Chondrocyte (in vitro differentiated cells): ENCODE measurements at regions not wholly inside any gene's neighbourhood (a gene's known extent, or its start where the extent isn't known, plus 50 kb on each side); places are given as distances from the start of the nearest gene placed in this dataset.

Experiments
- DNase-seq: peaks from one replicate; pipeline ENCODE4 v3.0.0; 2021; ENCODE audit warnings: mixed read lengths, low spot score
- H3K27ac Mint-ChIP-seq: one replicate; pipeline ENCODE4 v1.8.0; 2021; ENCODE audit warnings: mild to moderate bottlenecking, moderate library complexity, mixed read lengths; ENCODE audit not compliant: unreplicated experiment
- H3K27me3 Mint-ChIP-seq: 2 replicates; pipeline ENCODE4 v1.8.0; 2021; ENCODE audit warnings: low read depth, mixed read lengths
- H3K36me3 Mint-ChIP-seq: 2 replicates; pipeline ENCODE4 v1.8.0; 2021; ENCODE audit warnings: low read depth, mixed read lengths
- H3K4me1 Mint-ChIP-seq: 2 replicates; pipeline ENCODE4 v1.8.0; 2021; ENCODE audit warnings: low read depth, mild to moderate bottlenecking, mixed read lengths
- H3K4me3 Mint-ChIP-seq: one replicate; pipeline ENCODE4 v1.8.0; 2021; ENCODE audit warnings: mild to moderate bottlenecking, moderate library complexity, mixed read lengths; ENCODE audit not compliant: unreplicated experiment
- H3K9me3 Mint-ChIP-seq: 2 replicates; pipeline ENCODE4 v1.8.0; 2021; ENCODE audit warnings: low read depth, mixed read lengths
- TF ChIP-seq, protein P1 (sequence below): fragments of 200-600 bp; sonication (generic); IDR thresholded peaks from 2 replicates; pipeline ENCODE4 v1.5.0; 2021; ENCODE audit warnings: antibody characterized with exemption, mild to moderate bottlenecking, moderate library complexity

DNA sequence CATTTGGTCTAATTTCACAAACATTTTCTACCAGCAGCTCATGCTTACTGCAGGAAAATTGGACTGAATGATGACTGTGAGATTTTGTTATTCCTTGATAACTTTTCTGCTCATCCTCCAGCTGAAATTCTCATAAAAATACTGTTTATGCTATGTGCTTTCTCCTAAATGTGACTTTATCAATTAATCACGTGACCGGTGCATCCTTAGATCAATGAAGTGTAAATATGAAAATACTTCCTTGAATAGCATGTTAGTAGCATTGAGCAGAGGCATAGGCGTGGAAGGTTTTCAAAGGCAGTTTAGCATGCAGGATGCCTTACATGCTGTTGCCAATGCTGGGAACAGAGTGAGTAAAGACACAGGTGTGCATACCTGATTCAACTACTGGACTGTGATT, 1002.5 kb downstream of the CBLN2 start:
- peaks cover 39% of the 10 kb centered on the region for H3K9me3 Mint-ChIP-seq
- H3K4me3 Mint-ChIP-seq: no peak overlapping the region
- H3K36me3 Mint-ChIP-seq: no peaks in the 10 kb centered on the region

GRCh38 chr18:71529703-71530303, 1014.3 kb downstream of the CBLN2 start:
- Mint-ChIP-seq H3K4me3 (no peak overlapping the region), H3K27me3 (no peaks in the 10 kb centered on the region), H3K27ac (no peak overlapping the region), H3K4me1 (no peaks in the 10 kb centered on the region), H3K36me3 (no peaks in the 10 kb centered on the region), H3K9me3 (peaks cover 19% of the 10 kb centered on the region)
- TF ChIP-seq, protein P1, sequence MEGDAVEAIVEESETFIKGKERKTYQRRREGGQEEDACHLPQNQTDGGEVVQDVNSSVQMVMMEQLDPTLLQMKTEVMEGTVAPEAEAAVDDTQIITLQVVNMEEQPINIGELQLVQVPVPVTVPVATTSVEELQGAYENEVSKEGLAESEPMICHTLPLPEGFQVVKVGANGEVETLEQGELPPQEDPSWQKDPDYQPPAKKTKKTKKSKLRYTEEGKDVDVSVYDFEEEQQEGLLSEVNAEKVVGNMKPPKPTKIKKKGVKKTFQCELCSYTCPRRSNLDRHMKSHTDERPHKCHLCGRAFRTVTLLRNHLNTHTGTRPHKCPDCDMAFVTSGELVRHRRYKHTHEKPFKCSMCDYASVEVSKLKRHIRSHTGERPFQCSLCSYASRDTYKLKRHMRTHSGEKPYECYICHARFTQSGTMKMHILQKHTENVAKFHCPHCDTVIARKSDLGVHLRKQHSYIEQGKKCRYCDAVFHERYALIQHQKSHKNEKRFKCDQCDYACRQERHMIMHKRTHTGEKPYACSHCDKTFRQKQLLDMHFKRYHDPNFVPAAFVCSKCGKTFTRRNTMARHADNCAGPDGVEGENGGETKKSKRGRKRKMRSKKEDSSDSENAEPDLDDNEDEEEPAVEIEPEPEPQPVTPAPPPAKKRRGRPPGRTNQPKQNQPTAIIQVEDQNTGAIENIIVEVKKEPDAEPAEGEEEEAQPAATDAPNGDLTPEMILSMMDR: no peak
- no peak for DNase-seq

More for the DNA sequence above, 1002.5 kb downstream of the CBLN2 start:
- Mint-ChIP-seq H3K4me1 (no peaks in the 10 kb centered on the region), H3K27ac (no peak overlapping the region), H3K27me3 (no peaks in the 10 kb centered on the region)
- TF ChIP-seq, protein P1: no peak
- no peak for DNase-seq

GRCh38 chr18:71523483-71524435, 1020.4 kb downstream of the CBLN2 start:
- Mint-ChIP-seq H3K4me3 (no peak overlapping the region), H3K4me1 (no peaks in the 10 kb centered on the region), H3K27ac (no peak overlapping the region), H3K36me3 (no peaks in the 10 kb centered on the region), H3K27me3 (no peaks in the 10 kb centered on the region), H3K9me3 (peaks cover 3% of the 10 kb centered on the region)
- TF ChIP-seq, protein P1: no peak
- no peak for DNase-seq

DNA sequence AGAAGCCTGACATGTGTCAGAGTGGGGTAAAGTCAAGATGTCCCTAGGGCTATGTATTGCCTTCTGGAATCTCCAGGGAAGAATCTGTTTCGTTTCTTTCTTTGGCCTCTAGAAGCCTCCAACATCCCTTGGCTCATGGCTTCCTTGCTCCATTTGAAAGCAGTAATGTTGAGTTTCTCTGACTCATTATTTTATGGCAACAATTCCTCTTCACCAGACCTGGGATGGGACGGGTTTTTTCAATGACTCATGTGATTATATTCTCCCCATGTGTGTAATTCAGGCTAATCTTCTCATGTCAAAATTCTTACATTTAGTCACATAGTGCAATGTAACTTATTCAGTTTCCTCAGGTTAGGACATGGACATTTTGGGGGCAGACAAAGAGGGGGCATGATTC, 1038.6 kb downstream of the CBLN2 start:
- DNase-seq: no peak
- no peak overlapping the region for H3K4me3 Mint-ChIP-seq
- no peaks in the 10 kb centered on the region for H3K4me1 Mint-ChIP-seq
- H3K36me3 Mint-ChIP-seq: no peaks in the 10 kb centered on the region
- TF ChIP-seq, protein P1: no peak
- peaks cover 27% of the 10 kb centered on the region for H3K9me3 Mint-ChIP-seq
- H3K27me3 Mint-ChIP-seq: no peaks in the 10 kb centered on the region
- H3K27ac Mint-ChIP-seq: no peak overlapping the region

GRCh38 chr18:71503222-71503621, 1040.9 kb downstream of the CBLN2 start:
- no peaks in the 10 kb centered on the region for H3K4me1 Mint-ChIP-seq
- H3K9me3 Mint-ChIP-seq: peaks cover 37% of the 10 kb centered on the region
- H3K4me3 Mint-ChIP-seq: no peak overlapping the region
- DNase-seq: no peak
- no peaks in the 10 kb centered on the region for H3K36me3 Mint-ChIP-seq
- H3K27me3 Mint-ChIP-seq: no peaks in the 10 kb centered on the region
- TF ChIP-seq, protein P1: no peak
- no peak overlapping the region for H3K27ac Mint-ChIP-seq
